ENCODE measurements at regions not wholly inside any gene's neighbourhood (a gene's known extent, or its start where the extent isn't known, plus 50 kb on each side); places are given as distances from the start of the nearest gene placed in this dataset.
"Not testable (repeated sequence)": the region's sequence is repeated elsewhere in the genome, so short reads cannot be mapped to it uniquely, and the experiment has no call there.

DNA sequence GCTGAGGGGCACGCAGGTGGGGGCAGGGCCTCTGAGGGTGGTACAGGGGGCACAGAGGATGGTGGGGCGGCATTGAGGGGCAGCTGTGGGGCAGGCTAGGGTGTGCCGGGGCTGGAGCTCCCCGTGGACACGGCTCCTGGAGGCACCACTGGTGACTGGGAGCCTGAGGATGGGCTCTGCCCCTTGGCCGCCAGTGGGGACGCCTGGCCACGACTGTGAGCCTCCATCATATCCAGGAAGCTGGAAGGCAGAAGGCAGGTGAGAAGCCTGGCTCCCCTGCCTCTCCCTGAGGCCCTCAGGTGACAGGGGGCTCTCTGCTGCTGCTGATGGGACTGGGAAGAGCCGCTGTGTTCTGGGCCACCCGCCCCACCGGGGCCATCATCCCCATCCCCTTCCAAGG is 308.4 kb downstream of the CCDC74A start:
- TF ChIP-seq MAFK (IDR thresholded peaks at IDR 0.05; ENCODE audit: partially characterized antibody); POLR2A (IDR thresholded peaks at IDR 0.05; ENCODE audit: low read length); CEBPB (IDR thresholded peaks at IDR 0.05); CTCF (IDR thresholded peaks at IDR 0.05): not testable (repeated sequence)
- TF ChIP-seq, protein P1, sequence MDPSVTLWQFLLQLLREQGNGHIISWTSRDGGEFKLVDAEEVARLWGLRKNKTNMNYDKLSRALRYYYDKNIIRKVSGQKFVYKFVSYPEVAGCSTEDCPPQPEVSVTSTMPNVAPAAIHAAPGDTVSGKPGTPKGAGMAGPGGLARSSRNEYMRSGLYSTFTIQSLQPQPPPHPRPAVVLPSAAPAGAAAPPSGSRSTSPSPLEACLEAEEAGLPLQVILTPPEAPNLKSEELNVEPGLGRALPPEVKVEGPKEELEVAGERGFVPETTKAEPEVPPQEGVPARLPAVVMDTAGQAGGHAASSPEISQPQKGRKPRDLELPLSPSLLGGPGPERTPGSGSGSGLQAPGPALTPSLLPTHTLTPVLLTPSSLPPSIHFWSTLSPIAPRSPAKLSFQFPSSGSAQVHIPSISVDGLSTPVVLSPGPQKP (IDR thresholded peaks at IDR 0.05; ENCODE audit: low read depth, low read length): not testable (repeated sequence)

Measured in A549 (cell line).